Keratinocyte (primary cell): ENCODE measurements at regions not wholly inside any gene's neighbourhood (a gene's known extent, or its start where the extent isn't known, plus 50 kb on each side); places are given as distances from the start of the nearest gene placed in this dataset.

ENCODE experiments used
- DNase-seq: peaks from one replicate; pipeline ENCODE4 v3.0.0-alpha.2; 2011; ENCODE audit warnings: low read depth, missing footprints, low spot score
- FAIRE-seq: peaks from 2 replicates; lab custom pipeline; 2011; peaks lifted over from hg19 to GRCh38; lab: Jason Lieb, UNC
- H2AFZ ChIP-seq: 2 replicates; pipeline ENCODE4 v1.6.0; 2012; ENCODE audit warnings: low read length, control low read depth, inconsistent platforms; ENCODE audit not compliant: control insufficient read depth
- H3K27ac ChIP-seq: 2 replicates; pipeline ENCODE4 v1.5.1; 2011; ENCODE audit warnings: low read length; ENCODE audit not compliant: control insufficient read depth, insufficient read depth
- H3K27me3 ChIP-seq: 3 replicates; pipeline ENCODE4 v1.6.0; 2011; ENCODE audit warnings: low read length; ENCODE audit not compliant: control insufficient read depth, insufficient read depth; ENCODE audit errors: extremely low read depth
- H3K36me3 ChIP-seq, 2 experiments: 2 replicates in 1 of 2; 3 replicates in 1 of 2; pipeline ENCODE4 v1.5.1; 2011; ENCODE audit warnings: low read length in 2 of 2, mild to moderate bottlenecking in 1 of 2; ENCODE audit not compliant: control insufficient read depth in 2 of 2, insufficient read depth in 2 of 2; ENCODE audit errors: extremely low read depth in 1 of 2
- H3K4me1 ChIP-seq: 3 replicates; pipeline ENCODE4 v1.5.1; 2011; ENCODE audit warnings: low read length; ENCODE audit not compliant: control insufficient read depth, insufficient read depth; ENCODE audit errors: extremely low read depth
- H3K4me2 ChIP-seq: 3 replicates; pipeline ENCODE4 v1.6.0; 2011; ENCODE audit warnings: low read depth, low read length; ENCODE audit not compliant: control insufficient read depth, insufficient read depth; ENCODE audit errors: extremely low read depth
- H3K4me3 ChIP-seq, 3 experiments: fragments of 200-600 bp in 1 of 3; sonication (generic) in 1 of 3; 2 replicates in 2 of 3; 3 replicates in 1 of 3; pipeline ENCODE4 v1.5.1; 2011 to 2016; ENCODE audit warnings: low read length in 3 of 3, mild to moderate bottlenecking in 3 of 3, control low read depth in 2 of 3, inconsistent platforms in 1 of 3, low read depth in 1 of 3, mixed read lengths in 1 of 3, mixed run types in 1 of 3, moderate library complexity in 1 of 3; ENCODE audit not compliant: control insufficient read depth in 2 of 3, insufficient read depth in 2 of 3; ENCODE audit errors: extremely low read depth in 1 of 3
- H3K79me2 ChIP-seq: 2 replicates; pipeline ENCODE4 v1.6.0; 2012; ENCODE audit warnings: low read length; ENCODE audit not compliant: control insufficient read depth, insufficient read depth
- H3K9ac ChIP-seq: 3 replicates; pipeline ENCODE4 v1.6.0; 2011; ENCODE audit warnings: low read length; ENCODE audit not compliant: control insufficient read depth, insufficient read depth; ENCODE audit errors: extremely low read depth
- H3K9me1 ChIP-seq: 3 replicates; pipeline ENCODE4 v1.6.0; 2011; ENCODE audit warnings: low read length; ENCODE audit not compliant: control insufficient read depth, insufficient read depth; ENCODE audit errors: extremely low read depth
- H3K9me3 ChIP-seq: 2 replicates; pipeline ENCODE4 v1.5.1; 2012; ENCODE audit warnings: low read depth, low read length; ENCODE audit not compliant: control insufficient read depth
- H4K20me1 ChIP-seq: 3 replicates; pipeline ENCODE4 v1.6.0; 2011; ENCODE audit warnings: low read length; ENCODE audit not compliant: control insufficient read depth, insufficient read depth; ENCODE audit errors: extremely low read depth
- CTCF ChIP-seq, 3 experiments: IDR thresholded peaks in 1 of 3; conservative IDR thresholded peaks in 1 of 3; optimal IDR thresholded peaks in 1 of 3; 2 replicates in 2 of 3; 3 replicates in 1 of 3; pipeline versions ENCODE3 to v1.5.1; 2011; ENCODE audit warnings: low read length in 3 of 3, mild to moderate bottlenecking in 3 of 3, moderate library complexity in 2 of 3, control low read depth in 1 of 3, inconsistent platforms in 1 of 3; ENCODE audit not compliant: insufficient read depth in 2 of 3; ENCODE audit errors: extremely low read depth in 1 of 3
- EZH2 ChIP-seq: IDR thresholded peaks from one replicate; pipeline ENCODE4 v1.6.1; 2012; ENCODE audit warnings: inconsistent platforms, mild to moderate bottlenecking, low read length, moderate library complexity
- dilution Hi-C: fragments of 300-500 bp; cut with MboI; formaldehyde crosslinking; loops from one replicate; pipeline ENCODE4 v1.7.0; 2020; ENCODE audit warnings: low sequenced_read_pairs; ENCODE audit not compliant: extremely low pct_ligation_motif_present

DNA sequence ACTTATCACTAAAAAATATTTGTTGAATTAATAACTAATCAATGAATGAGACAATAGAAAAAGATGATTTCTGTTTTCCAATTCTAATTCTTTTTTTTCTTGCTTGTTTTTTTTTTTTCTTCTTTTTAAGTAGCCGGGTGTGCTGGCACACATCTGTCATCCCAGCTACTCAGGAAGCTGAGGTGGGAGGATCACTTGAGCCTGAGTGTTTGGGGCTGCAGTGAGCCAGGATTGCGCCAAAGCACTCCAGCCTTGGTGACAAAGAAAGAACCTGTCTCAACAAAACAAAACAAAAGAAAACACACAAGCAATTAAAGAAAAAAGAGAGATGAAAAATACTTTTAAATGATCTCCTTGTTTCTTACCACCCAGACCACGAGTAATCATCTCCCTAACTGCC lies 1109.3 kb downstream of the REEP3 start:
- Histone ChIP-seq H2AFZ (no peak overlapping the region), H3K9me1 (no peaks in the 10 kb centered on the region), H3K36me3 (no peaks in the 10 kb centered on the region), H3K27ac (no peak overlapping the region), H3K9ac (no peak overlapping the region), H3K79me2 (no peaks in the 10 kb centered on the region), H4K20me1 (no peaks in the 10 kb centered on the region), H3K9me3 (no peaks in the 10 kb centered on the region), H3K4me2 (no peak overlapping the region), H3K27me3 (no peaks in the 10 kb centered on the region), H3K4me3 (no peak overlapping the region), H3K4me1 (no peaks in the 10 kb centered on the region)
- dilution Hi-C loops, result no loop called here
- DNase-seq (no peak), FAIRE-seq (no peak)
- TF ChIP-seq EZH2 (no peak), CTCF (optimal IDR thresholded peaks at IDR 0.05 in 1 of 3, IDR thresholded peaks at IDR 0.05 in 1 of 3, conservative IDR thresholded peaks at IDR 0.05 in 1 of 3; ENCODE audit: extremely low read depth in 1 of 3, insufficient read depth in 2 of 3, low read length in 3 of 3) (no peak)

DNA sequence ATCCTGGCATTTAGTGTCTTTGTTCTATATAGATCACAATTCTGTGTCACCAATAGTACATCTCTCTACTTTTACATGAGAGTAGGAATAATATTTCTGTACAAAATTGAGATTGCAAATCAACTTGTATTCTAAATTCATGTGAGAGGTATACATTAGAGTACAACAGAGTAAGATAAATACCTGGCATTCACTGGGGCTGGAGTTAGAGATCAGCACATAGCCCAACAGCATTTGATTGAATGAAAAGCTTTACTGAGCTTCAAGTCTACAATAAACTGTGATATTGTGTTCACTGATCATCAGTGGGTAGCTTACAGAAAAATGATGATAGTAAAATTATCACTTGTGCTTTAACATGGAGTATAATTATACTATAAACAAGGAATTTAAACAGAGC lies 1114.7 kb downstream of the REEP3 start:
- no peaks in the 10 kb centered on the region for H3K79me2 ChIP-seq

More for the DNA sequence above, 1114.7 kb downstream of the REEP3 start:
- H3K4me3 ChIP-seq, result no peak overlapping the region
- H3K9me1 ChIP-seq, result no peaks in the 10 kb centered on the region
- dilution Hi-C loops, result no loop called here
- DNase-seq (no peak), FAIRE-seq (no peak)
- no peak for TF ChIP-seq EZH2
- TF ChIP-seq CTCF (optimal IDR thresholded peaks at IDR 0.05 in 1 of 3, IDR thresholded peaks at IDR 0.05 in 1 of 3, conservative IDR thresholded peaks at IDR 0.05 in 1 of 3; ENCODE audit: extremely low read depth in 1 of 3, insufficient read depth in 2 of 3, low read length in 3 of 3), result no peak
- no peak overlapping the region for H3K27ac ChIP-seq
- no peak overlapping the region for H3K9ac ChIP-seq
- no peak overlapping the region for H3K4me2 ChIP-seq
- no peaks in the 10 kb centered on the region for H3K9me3 ChIP-seq
- no peaks in the 10 kb centered on the region for H3K4me1 ChIP-seq
- H3K36me3 ChIP-seq, result no peaks in the 10 kb centered on the region
- H2AFZ ChIP-seq, result no peak overlapping the region
- H4K20me1 ChIP-seq, result no peaks in the 10 kb centered on the region
- H3K27me3 ChIP-seq, result no peaks in the 10 kb centered on the region
